HL-60 (cell line): ENCODE measurements at regions not wholly inside any gene's neighbourhood (a gene's known extent, or its start where the extent isn't known, plus 50 kb on each side); places are given as distances from the start of the nearest gene placed in this dataset.

ENCODE experiments used
- TF ChIP-seq, protein P1 (sequence below): IDR thresholded peaks from one replicate; pipeline ENCODE4 v1.5.1; 2011; ENCODE audit warnings: low read length, control low read depth, inconsistent platforms; ENCODE audit not compliant: insufficient read depth
- TF ChIP-seq, protein P2 (sequence below): IDR thresholded peaks from 2 replicates; pipeline ENCODE4 v1.6.1; 2012; ENCODE audit warnings: low read depth; ENCODE audit not compliant: insufficient replicate concordance

GRCh38 chr1:219477861-219478260 lies 135.0 kb downstream of the ZC3H11B start:
- TF ChIP-seq, protein P1, sequence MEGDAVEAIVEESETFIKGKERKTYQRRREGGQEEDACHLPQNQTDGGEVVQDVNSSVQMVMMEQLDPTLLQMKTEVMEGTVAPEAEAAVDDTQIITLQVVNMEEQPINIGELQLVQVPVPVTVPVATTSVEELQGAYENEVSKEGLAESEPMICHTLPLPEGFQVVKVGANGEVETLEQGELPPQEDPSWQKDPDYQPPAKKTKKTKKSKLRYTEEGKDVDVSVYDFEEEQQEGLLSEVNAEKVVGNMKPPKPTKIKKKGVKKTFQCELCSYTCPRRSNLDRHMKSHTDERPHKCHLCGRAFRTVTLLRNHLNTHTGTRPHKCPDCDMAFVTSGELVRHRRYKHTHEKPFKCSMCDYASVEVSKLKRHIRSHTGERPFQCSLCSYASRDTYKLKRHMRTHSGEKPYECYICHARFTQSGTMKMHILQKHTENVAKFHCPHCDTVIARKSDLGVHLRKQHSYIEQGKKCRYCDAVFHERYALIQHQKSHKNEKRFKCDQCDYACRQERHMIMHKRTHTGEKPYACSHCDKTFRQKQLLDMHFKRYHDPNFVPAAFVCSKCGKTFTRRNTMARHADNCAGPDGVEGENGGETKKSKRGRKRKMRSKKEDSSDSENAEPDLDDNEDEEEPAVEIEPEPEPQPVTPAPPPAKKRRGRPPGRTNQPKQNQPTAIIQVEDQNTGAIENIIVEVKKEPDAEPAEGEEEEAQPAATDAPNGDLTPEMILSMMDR: no peak
- TF ChIP-seq, protein P2, sequence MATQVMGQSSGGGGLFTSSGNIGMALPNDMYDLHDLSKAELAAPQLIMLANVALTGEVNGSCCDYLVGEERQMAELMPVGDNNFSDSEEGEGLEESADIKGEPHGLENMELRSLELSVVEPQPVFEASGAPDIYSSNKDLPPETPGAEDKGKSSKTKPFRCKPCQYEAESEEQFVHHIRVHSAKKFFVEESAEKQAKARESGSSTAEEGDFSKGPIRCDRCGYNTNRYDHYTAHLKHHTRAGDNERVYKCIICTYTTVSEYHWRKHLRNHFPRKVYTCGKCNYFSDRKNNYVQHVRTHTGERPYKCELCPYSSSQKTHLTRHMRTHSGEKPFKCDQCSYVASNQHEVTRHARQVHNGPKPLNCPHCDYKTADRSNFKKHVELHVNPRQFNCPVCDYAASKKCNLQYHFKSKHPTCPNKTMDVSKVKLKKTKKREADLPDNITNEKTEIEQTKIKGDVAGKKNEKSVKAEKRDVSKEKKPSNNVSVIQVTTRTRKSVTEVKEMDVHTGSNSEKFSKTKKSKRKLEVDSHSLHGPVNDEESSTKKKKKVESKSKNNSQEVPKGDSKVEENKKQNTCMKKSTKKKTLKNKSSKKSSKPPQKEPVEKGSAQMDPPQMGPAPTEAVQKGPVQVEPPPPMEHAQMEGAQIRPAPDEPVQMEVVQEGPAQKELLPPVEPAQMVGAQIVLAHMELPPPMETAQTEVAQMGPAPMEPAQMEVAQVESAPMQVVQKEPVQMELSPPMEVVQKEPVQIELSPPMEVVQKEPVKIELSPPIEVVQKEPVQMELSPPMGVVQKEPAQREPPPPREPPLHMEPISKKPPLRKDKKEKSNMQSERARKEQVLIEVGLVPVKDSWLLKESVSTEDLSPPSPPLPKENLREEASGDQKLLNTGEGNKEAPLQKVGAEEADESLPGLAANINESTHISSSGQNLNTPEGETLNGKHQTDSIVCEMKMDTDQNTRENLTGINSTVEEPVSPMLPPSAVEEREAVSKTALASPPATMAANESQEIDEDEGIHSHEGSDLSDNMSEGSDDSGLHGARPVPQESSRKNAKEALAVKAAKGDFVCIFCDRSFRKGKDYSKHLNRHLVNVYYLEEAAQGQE: no peak
